ENCODE measurements at regions not wholly inside any gene's neighbourhood (a gene's known extent, or its start where the extent isn't known, plus 50 kb on each side); places are given as distances from the start of the nearest gene placed in this dataset.

DNA sequence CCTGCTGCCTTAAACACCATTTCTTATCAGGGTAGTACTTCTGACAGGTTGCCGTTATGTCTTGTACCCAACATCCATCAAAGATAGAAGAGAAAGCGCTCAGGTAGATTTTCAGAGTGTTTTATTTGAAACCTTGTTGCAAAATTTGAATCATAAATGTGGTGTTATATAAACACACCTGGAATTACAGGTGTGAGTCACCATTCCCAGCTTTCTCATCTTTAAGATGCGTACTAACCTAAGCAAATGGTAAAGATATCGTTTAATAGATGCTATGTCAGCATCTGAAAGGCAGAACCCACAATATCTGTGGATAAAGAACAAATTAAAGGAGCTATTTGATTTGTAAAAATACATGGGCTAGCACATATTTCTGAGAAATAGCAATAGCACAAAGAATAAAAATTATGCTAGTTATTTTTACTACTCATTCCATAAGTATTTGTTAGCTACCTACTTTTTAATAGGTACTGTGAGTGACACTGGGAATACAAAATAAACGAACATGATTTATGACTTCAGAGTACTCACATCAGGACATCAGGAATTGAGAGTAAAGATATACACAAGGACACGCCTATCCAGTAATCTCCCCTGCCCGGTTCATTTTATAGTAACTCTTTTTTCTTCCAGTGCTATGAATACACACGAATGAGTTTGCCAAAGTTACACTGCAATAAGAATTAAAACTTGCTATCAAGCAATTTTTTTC, 193.8 kb downstream of the RBM43 start:
- no peaks in the 10 kb centered on the region for H3K36me3 ChIP-seq
- no peak overlapping the region for H3K27ac ChIP-seq
- no peaks in the 10 kb centered on the region for H4K20me1 ChIP-seq
- H3K4me2 ChIP-seq, result no peak overlapping the region
- H3K4me3 ChIP-seq, result no peak overlapping the region
- no peaks in the 10 kb centered on the region for H3K4me1 ChIP-seq
- no peaks in the 10 kb centered on the region for H3K9me3 ChIP-seq
- TF ChIP-seq Cebpa-rat (IDR thresholded peaks at IDR 0.05), result no peak
- H3K27me3 ChIP-seq, result no peaks in the 10 kb centered on the region
- no peak overlapping the region for H3K9ac ChIP-seq

DNA sequence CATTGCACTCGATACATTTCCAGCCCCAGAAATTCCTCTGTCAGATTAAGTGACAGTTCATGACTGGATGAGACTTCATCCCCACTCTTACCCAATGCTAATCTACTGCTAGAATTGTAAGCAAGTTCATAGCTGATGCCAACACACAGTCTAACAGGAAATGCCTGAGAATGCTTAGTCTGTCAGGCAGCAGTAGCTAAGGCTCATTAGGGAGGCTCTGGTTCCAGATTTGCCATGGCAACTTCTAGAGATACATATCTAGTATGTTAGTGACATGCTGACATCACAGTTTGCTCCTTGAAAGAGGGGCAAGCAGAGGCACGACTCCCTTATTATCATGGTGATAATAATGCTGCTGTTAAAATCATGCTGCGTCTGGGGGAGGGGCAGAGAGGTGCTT, 198.4 kb downstream of the RBM43 start:
- H3K4me2 ChIP-seq, result no peak overlapping the region
- no peaks in the 10 kb centered on the region for H3K9me3 ChIP-seq
- H3K27ac ChIP-seq, result no peak overlapping the region
- H3K4me1 ChIP-seq, result no peaks in the 10 kb centered on the region
- no peak overlapping the region for H3K9ac ChIP-seq
- H3K27me3 ChIP-seq, result no peaks in the 10 kb centered on the region
- TF ChIP-seq Cebpa-rat (IDR thresholded peaks at IDR 0.05), result no peak
- H3K4me3 ChIP-seq, result no peak overlapping the region
- no peaks in the 10 kb centered on the region for H3K36me3 ChIP-seq
- no peaks in the 10 kb centered on the region for H4K20me1 ChIP-seq

DNA sequence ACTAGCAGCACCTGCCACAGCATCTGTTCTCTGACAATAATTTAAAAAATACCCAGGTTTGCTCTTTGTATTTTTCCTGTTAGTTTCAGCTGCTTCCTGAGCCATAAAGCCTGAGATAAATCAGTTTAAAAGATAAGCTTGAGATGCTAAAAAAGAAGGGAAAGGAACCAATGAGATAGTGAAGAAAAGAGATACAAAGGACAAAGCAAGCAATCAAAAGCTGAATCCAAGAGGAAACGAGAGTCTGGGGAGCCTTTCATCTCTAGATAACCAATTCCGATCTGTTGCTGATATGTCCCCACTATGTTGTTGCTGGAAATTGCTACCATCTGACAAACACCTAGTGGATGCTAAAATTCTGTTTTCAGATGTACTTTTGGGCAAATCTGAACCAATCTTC, 201.4 kb downstream of the RBM43 start:
- Histone ChIP-seq H3K27me3 (no peaks in the 10 kb centered on the region), H3K27ac (no peak overlapping the region), H3K36me3 (no peaks in the 10 kb centered on the region), H3K4me1 (no peaks in the 10 kb centered on the region), H3K9ac (no peak overlapping the region), H3K4me3 (no peak overlapping the region), H3K4me2 (no peak overlapping the region), H3K9me3 (no peaks in the 10 kb centered on the region), H4K20me1 (no peaks in the 10 kb centered on the region)
- no peak for TF ChIP-seq Cebpa-rat (IDR thresholded peaks at IDR 0.05)

GRCh38 chr2:151056870-151057269, 204.8 kb downstream of the RBM43 start:
- H3K27me3 ChIP-seq, result no peaks in the 10 kb centered on the region
- no peaks in the 10 kb centered on the region for H3K36me3 ChIP-seq
- no peak for TF ChIP-seq Cebpa-rat (IDR thresholded peaks at IDR 0.05)
- H3K27ac ChIP-seq, result no peak overlapping the region
- no peak overlapping the region for H3K9ac ChIP-seq
- no peaks in the 10 kb centered on the region for H3K4me1 ChIP-seq
- H3K4me2 ChIP-seq, result no peak overlapping the region
- no peaks in the 10 kb centered on the region for H4K20me1 ChIP-seq
- no peak overlapping the region for H3K4me3 ChIP-seq
- H3K9me3 ChIP-seq, result no peaks in the 10 kb centered on the region

GRCh38 chr2:151053661-151053990, 208.0 kb downstream of the RBM43 start:
- H3K9me3 ChIP-seq, result no peaks in the 10 kb centered on the region
- no peak overlapping the region for H3K4me2 ChIP-seq
- no peaks in the 10 kb centered on the region for H3K36me3 ChIP-seq
- TF ChIP-seq Cebpa-rat (IDR thresholded peaks at IDR 0.05), result no peak
- H3K4me1 ChIP-seq, result no peaks in the 10 kb centered on the region
- no peaks in the 10 kb centered on the region for H3K27me3 ChIP-seq
- no peak overlapping the region for H3K9ac ChIP-seq
- no peak overlapping the region for H3K4me3 ChIP-seq
- no peak overlapping the region for H3K27ac ChIP-seq
- no peaks in the 10 kb centered on the region for H4K20me1 ChIP-seq

DNA sequence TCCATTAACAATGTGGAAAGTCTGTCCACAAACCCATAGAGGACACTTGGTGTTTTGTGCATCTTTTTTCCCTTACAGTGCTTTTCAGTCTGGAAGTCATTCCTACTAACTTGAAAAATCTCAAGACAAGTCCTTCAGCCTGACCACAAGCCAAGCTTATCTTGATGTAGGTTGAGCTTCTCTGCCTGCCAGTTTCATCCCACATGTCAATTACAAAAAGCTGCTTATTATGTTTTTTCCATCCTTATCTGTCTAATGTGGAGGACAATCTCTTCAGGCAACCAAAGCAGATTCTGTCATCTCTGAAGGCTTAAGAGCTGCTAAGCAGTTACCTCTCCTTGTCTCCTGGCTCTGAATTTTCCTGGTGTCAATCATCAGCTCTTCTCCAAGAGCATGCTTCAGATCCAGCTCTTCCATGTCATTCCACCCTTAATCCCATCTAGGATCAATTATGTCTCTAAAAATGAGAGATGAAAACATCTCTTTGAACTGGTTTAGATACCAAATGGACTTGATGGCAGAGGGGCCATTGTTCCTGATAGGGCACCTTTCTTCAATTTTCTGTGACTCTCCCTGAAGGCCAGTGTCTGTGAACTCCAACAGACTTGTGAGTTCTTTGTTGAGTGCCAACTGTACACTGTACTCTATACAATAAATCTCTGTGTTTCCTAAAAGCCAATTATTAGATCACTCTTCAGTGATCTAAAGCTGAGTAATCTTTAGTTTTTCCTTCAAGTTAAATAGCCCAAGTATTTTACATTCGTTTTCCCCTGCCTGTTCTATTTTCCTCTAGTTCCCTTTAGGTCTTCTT, 208.6 kb downstream of the RBM43 start:
- no peak for TF ChIP-seq Cebpa-rat (IDR thresholded peaks at IDR 0.05)
- no peaks in the 10 kb centered on the region for H3K4me1 ChIP-seq

DNA sequence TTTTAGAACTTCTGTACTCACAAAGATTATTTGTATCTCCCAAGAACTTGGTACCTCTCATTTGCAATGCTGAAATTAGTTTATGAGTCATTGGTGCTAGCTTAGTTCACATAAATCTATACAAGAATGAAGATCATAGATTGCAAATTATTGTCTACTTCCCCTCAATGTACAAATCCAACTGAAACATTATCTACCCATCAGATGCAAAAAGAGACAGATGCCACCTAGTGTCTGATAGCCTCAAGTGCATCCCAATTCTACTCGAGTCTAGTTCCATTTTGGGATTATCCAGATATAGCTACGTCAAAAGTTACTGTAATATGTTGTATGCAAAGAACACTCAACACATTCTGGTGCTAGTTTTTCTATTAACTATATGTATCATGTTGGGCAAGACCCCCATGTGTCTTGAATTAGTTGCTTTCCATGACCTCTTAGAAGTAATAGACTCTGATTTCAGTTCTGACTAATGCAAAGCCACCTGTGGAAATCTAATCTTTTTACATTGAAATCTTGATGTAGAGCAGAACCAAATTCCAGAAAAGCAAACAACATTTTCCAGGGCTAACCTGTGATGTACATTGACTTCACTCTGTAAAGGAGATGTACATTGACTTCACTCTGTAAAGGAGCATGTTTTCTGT, 210.0 kb downstream of the RBM43 start:
- no peak overlapping the region for H3K9ac ChIP-seq
- H3K4me1 ChIP-seq, result no peaks in the 10 kb centered on the region
- H4K20me1 ChIP-seq, result no peaks in the 10 kb centered on the region
- H3K4me2 ChIP-seq, result no peak overlapping the region
- TF ChIP-seq Cebpa-rat (IDR thresholded peaks at IDR 0.05), result no peak
- no peaks in the 10 kb centered on the region for H3K36me3 ChIP-seq
- no peaks in the 10 kb centered on the region for H3K27me3 ChIP-seq
- no peaks in the 10 kb centered on the region for H3K9me3 ChIP-seq
- H3K4me3 ChIP-seq, result no peak overlapping the region
- no peak overlapping the region for H3K27ac ChIP-seq

More for the DNA sequence above, 208.6 kb downstream of the RBM43 start:
- no peak overlapping the region for H3K4me2 ChIP-seq
- H4K20me1 ChIP-seq, result no peaks in the 10 kb centered on the region
- H3K9me3 ChIP-seq, result no peaks in the 10 kb centered on the region
- H3K9ac ChIP-seq, result no peak overlapping the region
- H3K27me3 ChIP-seq, result no peaks in the 10 kb centered on the region
- H3K4me3 ChIP-seq, result no peak overlapping the region
- H3K27ac ChIP-seq, result no peak overlapping the region
- H3K36me3 ChIP-seq, result no peaks in the 10 kb centered on the region

DNA sequence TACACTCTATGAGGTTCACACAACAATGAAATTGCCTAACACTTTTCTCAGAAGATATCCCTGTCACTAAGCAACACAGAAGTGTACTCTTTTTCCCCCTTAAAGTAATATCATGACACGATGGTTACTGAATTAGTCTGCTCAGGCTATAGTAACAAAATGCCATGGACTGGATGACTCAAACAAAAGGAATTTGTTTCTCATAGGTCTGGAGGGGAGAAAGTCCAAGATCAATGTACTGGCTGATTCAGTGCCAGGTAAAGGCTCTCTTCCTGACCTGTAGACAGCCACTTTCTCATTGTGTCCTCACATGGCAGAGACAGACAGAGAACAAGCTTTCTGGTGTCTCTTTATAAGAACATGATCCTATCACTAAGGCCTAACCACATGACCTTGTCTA, 211.9 kb downstream of the RBM43 start:
- Histone ChIP-seq H3K4me3 (no peak overlapping the region), H3K9me3 (no peaks in the 10 kb centered on the region), H3K27me3 (no peaks in the 10 kb centered on the region), H3K4me1 (no peaks in the 10 kb centered on the region), H3K9ac (no peak overlapping the region), H3K4me2 (no peak overlapping the region), H3K36me3 (no peaks in the 10 kb centered on the region), H3K27ac (no peak overlapping the region), H4K20me1 (no peaks in the 10 kb centered on the region)
- no peak for TF ChIP-seq Cebpa-rat (IDR thresholded peaks at IDR 0.05)

DNA sequence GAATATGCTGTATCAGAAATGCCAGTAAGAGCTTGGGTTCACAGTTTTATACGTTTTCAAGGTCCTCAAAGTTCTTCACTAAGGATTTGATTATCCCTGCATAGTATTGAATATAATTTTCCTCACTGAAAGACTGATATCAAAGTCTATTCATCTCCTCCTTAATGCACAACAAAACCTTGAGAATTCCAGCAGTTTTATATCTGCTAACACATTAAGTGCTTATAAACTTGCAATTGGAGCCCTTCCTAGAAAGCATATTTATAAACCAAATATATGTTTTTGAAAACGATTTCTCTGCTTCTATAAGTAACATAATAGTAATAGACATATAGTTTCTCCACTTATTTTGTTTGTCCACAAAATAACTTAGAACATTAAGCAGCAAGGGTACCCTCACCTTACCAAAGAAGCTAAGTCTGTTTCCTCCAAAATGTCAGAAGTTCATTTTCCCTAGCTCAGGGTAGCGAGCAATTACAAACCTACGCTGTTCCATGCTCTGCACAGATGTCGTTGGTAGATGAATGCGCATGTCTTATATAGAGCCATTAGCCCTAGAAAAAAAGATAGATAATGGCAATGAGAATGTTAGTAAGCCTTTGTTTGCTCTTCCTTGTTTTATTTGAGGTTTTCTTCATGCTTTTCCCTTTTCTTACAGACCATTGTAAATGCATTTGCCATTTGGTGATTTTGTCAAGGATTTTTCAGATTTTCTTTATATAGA, 213.2 kb downstream of the RBM43 start:
- no peaks in the 10 kb centered on the region for H3K9me3 ChIP-seq
- no peak overlapping the region for H3K4me2 ChIP-seq
- no peak for TF ChIP-seq Cebpa-rat (IDR thresholded peaks at IDR 0.05)
- H4K20me1 ChIP-seq, result no peaks in the 10 kb centered on the region
- H3K27ac ChIP-seq, result no peak overlapping the region
- no peaks in the 10 kb centered on the region for H3K27me3 ChIP-seq
- no peaks in the 10 kb centered on the region for H3K4me1 ChIP-seq
- no peak overlapping the region for H3K4me3 ChIP-seq
- H3K9ac ChIP-seq, result no peak overlapping the region
- no peaks in the 10 kb centered on the region for H3K36me3 ChIP-seq

GRCh38 chr2:151043484-151043883, 218.2 kb downstream of the RBM43 start:
- Histone ChIP-seq H3K27me3 (no peaks in the 10 kb centered on the region), H3K4me2 (no peak overlapping the region), H3K27ac (no peak overlapping the region), H4K20me1 (no peaks in the 10 kb centered on the region), H3K36me3 (no peaks in the 10 kb centered on the region), H3K4me1 (no peaks in the 10 kb centered on the region), H3K9ac (no peak overlapping the region), H3K9me3 (no peaks in the 10 kb centered on the region), H3K4me3 (no peak overlapping the region)
- no peak for TF ChIP-seq Cebpa-rat (IDR thresholded peaks at IDR 0.05)

Measured in BLaER1 (cell line).